ENCODE measurements at regions not wholly inside any gene's neighbourhood (a gene's known extent, or its start where the extent isn't known, plus 50 kb on each side); places are given as distances from the start of the nearest gene placed in this dataset.
A peak's percentile ranks its signal among the peaks of the same experiment; 100 is the strongest.

GRCh38 chr13:64674126-64674525 is 2556.0 kb downstream of the PCDH9 start:
- Histone ChIP-seq H2AK5ac (ENCODE audit: low read depth, low read length) (no peak overlapping the region; the same call in 1 of the 2 replicates), H4K91ac (ENCODE audit: insufficient read depth, low read depth, low read length) (peak overlapping the region; percentile 62; the same call in 1 of the 2 replicates), H2AFZ (replicated peaks; ENCODE audit: low read length, poor library complexity) (peak overlapping the region; percentile 57), H3K4me3 (ENCODE audit: insufficient read depth, low read depth, low read length) (no peak overlapping the region), H2BK120ac (ENCODE audit: low read depth, low read length) (peak overlapping the region; percentile 71), H3K27me3 (ENCODE audit: control insufficient read depth, insufficient read depth, low read length) (no peaks in the 10 kb centered on the region), H3K27ac (ENCODE audit: insufficient read depth, low read length) (no peak overlapping the region), H3K23ac (ENCODE audit: low read depth, low read length) (no peak overlapping the region), H2BK20ac (ENCODE audit: low read depth, low read length) (peak overlapping the region; percentile 94), H2BK5ac (ENCODE audit: low read depth, low read length, poor library complexity, severe bottlenecking) (no peak overlapping the region), H2AK9ac (replicated peaks; ENCODE audit: low read depth, low read length, poor library complexity) (no peak overlapping the region), H3K9me3 (ENCODE audit: control insufficient read depth, insufficient read depth, low read length) (no peaks in the 10 kb centered on the region), H4K5ac (ENCODE audit: low read depth, low read length) (no peak overlapping the region), H3K4me1 (ENCODE audit: control insufficient read depth, insufficient read depth, low read length) (peaks cover 2% of the 10 kb centered on the region; the same call in 1 of the 2 replicates), H3K4me2 (ENCODE audit: low read depth, low read length) (no peak overlapping the region), H3K18ac (ENCODE audit: low read depth, low read length) (no peak overlapping the region), H3K9me1 (ENCODE audit: insufficient read depth, low read length) (0 out of 2 replicates have a peak, but pooled peaks cover 4% of the 10 kb centered on the region), H3K79me1 (ENCODE audit: low read depth in 1 of 2, low read length in 2 of 2) (no peaks in the 10 kb centered on the region), H3K36me3 (ENCODE audit: control insufficient read depth, insufficient read depth, low read length) (no peaks in the 10 kb centered on the region), H4K8ac (ENCODE audit: low read depth in 2 of 2, low read length in 2 of 2) (peak overlapping the region in 1 of 2 experiments; percentile 18; a peak in 1 of 4 replicates), H3K56ac (ENCODE audit: extremely low read depth, insufficient read depth, low read length) (no peak overlapping the region; the same call in 1 of the 2 replicates), H2BK15ac (ENCODE audit: low read depth, low read length) (no peak overlapping the region; the same call in 2 of the 3 replicates), H3K4ac (ENCODE audit: low read depth, low read length) (peak overlapping the region; percentile 72; the same call in 1 of the 2 replicates), H3K14ac (replicated peaks; ENCODE audit: low read depth, low read length) (0 out of 2 replicates have a peak overlapping the region, but pooled peaks have one; percentile 81), H3K9ac (ENCODE audit: low read depth, low read length) (no peak overlapping the region), H4K20me1 (ENCODE audit: insufficient read depth, low read length) (no peaks in the 10 kb centered on the region)
- in situ Hi-C loops (cut with MboI; ENCODE audit: low sequenced_read_pairs), result no loop called here
- no TSS peak for BruUV-seq (replicated peaks)
- intact Hi-C loops (cut with micrococcal nuclease), result no loop called here
- dilution Hi-C loops (cut with HindIII; ENCODE audit: low sequenced_read_pairs, unreplicated experiment), result no loop called here
- no CpG with 5 or more reads among the region's 2 CpGs for WGBS, 2 experiments (ENCODE audit: extremely low coverage in 2 of 2, insufficient read length in 1 of 2)
- ChIA-PET POLR2A (ENCODE audit: unreplicated experiment) (no interaction called here), CTCF (no interaction called here)
- no peak for DNase-seq
- TF ChIP-seq, protein P1, sequence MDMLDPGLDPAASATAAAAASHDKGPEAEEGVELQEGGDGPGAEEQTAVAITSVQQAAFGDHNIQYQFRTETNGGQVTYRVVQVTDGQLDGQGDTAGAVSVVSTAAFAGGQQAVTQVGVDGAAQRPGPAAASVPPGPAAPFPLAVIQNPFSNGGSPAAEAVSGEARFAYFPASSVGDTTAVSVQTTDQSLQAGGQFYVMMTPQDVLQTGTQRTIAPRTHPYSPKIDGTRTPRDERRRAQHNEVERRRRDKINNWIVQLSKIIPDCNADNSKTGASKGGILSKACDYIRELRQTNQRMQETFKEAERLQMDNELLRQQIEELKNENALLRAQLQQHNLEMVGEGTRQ (IDR thresholded peaks at IDR 0.05; ENCODE audit: low read depth, low read length), result no peak
- TF ChIP-seq RCOR1 (IDR thresholded peaks at IDR 0.05; ENCODE audit: insufficient replicate concordance, low read length) (no peak), SMC3 (IDR thresholded peaks at IDR 0.05; ENCODE audit: low read depth, low read length) (no peak), BHLHE40 (IDR thresholded peaks at IDR 0.05; ENCODE audit: low read depth, low read length) (no peak), FOS (IDR thresholded peaks at IDR 0.05; ENCODE audit: low read depth, low read length) (no peak), CEBPB (IDR thresholded peaks at IDR 0.05; ENCODE audit: low read depth, low read length) (no peak), POLR2A (IDR thresholded peaks at IDR 0.05; ENCODE audit: low read depth, low read length) (no peak), MAFK (IDR thresholded peaks at IDR 0.05; ENCODE audit: low read depth, low read length) (no peak), CHD1 (IDR thresholded peaks at IDR 0.05; ENCODE audit: low read depth, low read length) (no peak)
- TF ChIP-seq, protein P2, sequence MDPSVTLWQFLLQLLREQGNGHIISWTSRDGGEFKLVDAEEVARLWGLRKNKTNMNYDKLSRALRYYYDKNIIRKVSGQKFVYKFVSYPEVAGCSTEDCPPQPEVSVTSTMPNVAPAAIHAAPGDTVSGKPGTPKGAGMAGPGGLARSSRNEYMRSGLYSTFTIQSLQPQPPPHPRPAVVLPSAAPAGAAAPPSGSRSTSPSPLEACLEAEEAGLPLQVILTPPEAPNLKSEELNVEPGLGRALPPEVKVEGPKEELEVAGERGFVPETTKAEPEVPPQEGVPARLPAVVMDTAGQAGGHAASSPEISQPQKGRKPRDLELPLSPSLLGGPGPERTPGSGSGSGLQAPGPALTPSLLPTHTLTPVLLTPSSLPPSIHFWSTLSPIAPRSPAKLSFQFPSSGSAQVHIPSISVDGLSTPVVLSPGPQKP (IDR thresholded peaks at IDR 0.05; ENCODE audit: borderline replicate concordance, low read depth, low read length), result no peak
- TF ChIP-seq, protein P3, sequence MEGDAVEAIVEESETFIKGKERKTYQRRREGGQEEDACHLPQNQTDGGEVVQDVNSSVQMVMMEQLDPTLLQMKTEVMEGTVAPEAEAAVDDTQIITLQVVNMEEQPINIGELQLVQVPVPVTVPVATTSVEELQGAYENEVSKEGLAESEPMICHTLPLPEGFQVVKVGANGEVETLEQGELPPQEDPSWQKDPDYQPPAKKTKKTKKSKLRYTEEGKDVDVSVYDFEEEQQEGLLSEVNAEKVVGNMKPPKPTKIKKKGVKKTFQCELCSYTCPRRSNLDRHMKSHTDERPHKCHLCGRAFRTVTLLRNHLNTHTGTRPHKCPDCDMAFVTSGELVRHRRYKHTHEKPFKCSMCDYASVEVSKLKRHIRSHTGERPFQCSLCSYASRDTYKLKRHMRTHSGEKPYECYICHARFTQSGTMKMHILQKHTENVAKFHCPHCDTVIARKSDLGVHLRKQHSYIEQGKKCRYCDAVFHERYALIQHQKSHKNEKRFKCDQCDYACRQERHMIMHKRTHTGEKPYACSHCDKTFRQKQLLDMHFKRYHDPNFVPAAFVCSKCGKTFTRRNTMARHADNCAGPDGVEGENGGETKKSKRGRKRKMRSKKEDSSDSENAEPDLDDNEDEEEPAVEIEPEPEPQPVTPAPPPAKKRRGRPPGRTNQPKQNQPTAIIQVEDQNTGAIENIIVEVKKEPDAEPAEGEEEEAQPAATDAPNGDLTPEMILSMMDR (conservative IDR thresholded peaks at IDR 0.05; ENCODE audit: low read depth, low read length), result no peak
- no peak for ATAC-seq (ENCODE audit: low read depth)
